IgD-negative memory B cell (primary cell): ENCODE measurements at regions not wholly inside any gene's neighbourhood (a gene's known extent, or its start where the extent isn't known, plus 50 kb on each side); places are given as distances from the start of the nearest gene placed in this dataset.

Experiments used
- H3K27ac Mint-ChIP-seq, 3 donors: one replicate each; pipeline ENCODE4 v1.8.0; 2020 to 2022; ENCODE audit warnings: mild to moderate bottlenecking in 3 of 3, mixed read lengths in 3 of 3, moderate library complexity in 1 of 3
- H3K27me3 Mint-ChIP-seq: one replicate; pipeline ENCODE4 v1.8.0; 2021; ENCODE audit warnings: mixed read lengths
- H3K36me3 Mint-ChIP-seq: one replicate; pipeline ENCODE4 v1.8.0; 2020; ENCODE audit warnings: mild to moderate bottlenecking, mixed read lengths
- H3K4me1 Mint-ChIP-seq, 3 donors: one replicate each; pipeline ENCODE4 v1.8.0; 2020 to 2022; ENCODE audit warnings: mixed read lengths in 3 of 3, mild to moderate bottlenecking in 1 of 3
- H3K4me3 Mint-ChIP-seq, 4 donors: one replicate each; pipeline ENCODE4 v1.8.0; 2020 to 2022; ENCODE audit warnings: mild to moderate bottlenecking in 4 of 4, mixed read lengths in 4 of 4, moderate library complexity in 3 of 4
- H3K9me3 Mint-ChIP-seq, 3 donors: one replicate each; pipeline ENCODE4 v1.8.0; 2020 to 2021; ENCODE audit warnings: mixed read lengths in 3 of 3, mild to moderate bottlenecking in 1 of 3

DNA sequence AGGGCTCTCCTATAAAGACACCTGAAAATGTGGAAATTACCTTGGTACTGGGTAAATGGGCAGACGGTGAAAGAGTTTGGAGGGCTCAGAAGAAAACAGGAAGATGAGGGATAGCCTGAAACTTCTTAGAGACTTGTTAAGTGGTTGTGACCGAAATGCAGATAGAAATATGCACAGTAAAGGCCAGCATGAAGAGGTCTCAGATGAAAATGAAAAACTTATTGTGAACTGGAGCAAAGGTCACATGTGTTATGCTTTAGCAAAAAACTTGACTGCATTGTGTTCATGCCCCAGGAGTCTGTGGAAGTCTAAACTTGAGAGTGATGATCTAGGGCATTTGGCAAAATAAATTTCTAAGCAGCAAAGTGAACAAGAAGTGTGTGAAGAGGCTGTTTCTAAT is 137.1 kb downstream of the CBLN2 start:
- Mint-ChIP-seq H3K9me3 (peaks cover 6 to 20% (median 8%) of the 10 kb centered on the region in 3 donors), H3K36me3 (peaks cover 2% of the 10 kb centered on the region), H3K4me1 (no peaks in the 10 kb centered on the region), H3K4me3 (no peak overlapping the region), H3K27me3 (no peaks in the 10 kb centered on the region), H3K27ac (no peak overlapping the region)

DNA sequence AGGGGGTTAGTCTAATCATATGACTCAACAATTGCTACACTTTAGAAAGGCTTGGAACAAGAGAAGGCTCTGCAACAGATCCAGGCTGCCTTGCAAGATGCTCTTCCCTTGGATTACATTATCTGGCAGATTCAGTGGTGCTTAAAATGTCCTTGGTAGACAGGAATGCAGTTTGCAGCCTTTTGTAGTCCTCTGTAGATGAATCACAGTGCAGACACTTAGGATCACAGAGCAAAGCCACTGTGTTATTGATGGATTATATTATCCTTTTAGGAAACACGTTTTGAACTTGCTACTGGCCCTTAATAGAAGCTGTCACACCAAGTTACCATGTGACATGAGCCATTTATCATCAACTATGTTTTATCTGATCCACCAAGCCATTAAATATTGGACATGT is 152.2 kb downstream of the CBLN2 start:
- H3K27ac Mint-ChIP-seq = no peak overlapping the region
- H3K4me1 Mint-ChIP-seq = peaks cover 0 to 2% (median 0%) of the 10 kb centered on the region in 3 donors
- H3K36me3 Mint-ChIP-seq = peaks cover 2% of the 10 kb centered on the region
- H3K9me3 Mint-ChIP-seq = peaks cover 0 to 3% (median 0%) of the 10 kb centered on the region in 3 donors
- no peak overlapping the region for H3K4me3 Mint-ChIP-seq
- H3K27me3 Mint-ChIP-seq = peaks cover 2% of the 10 kb centered on the region

DNA sequence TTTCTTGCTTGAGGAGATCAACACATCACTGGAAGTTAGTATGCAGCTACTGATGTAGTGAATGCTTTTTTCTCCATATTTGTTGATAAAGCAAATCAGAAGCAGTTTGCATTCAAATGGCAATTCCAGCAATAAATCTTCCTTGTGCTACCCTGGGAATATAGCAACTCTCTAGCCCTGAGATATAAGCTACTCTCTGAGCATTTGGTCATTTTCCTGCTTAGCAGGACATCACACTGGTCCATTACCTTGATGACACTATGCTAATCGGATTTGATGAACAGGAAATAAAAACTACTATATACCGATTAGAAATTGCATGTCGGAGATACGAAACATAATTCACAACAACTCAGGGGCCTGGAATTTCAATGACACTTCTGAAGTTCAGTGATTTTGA is 152.7 kb downstream of the CBLN2 start:
- no peak overlapping the region for H3K4me3 Mint-ChIP-seq
- peaks cover 0 to 2% (median 0%) of the 10 kb centered on the region in 3 donors for H3K4me1 Mint-ChIP-seq

GRCh38 chr18:72378016-72378415 is 166.1 kb downstream of the CBLN2 start:
- peaks cover 0 to 7% (median under 1%) of the 10 kb centered on the region in 3 donors for H3K9me3 Mint-ChIP-seq
- no peaks in the 10 kb centered on the region for H3K36me3 Mint-ChIP-seq
- H3K27me3 Mint-ChIP-seq = no peaks in the 10 kb centered on the region
- H3K4me3 Mint-ChIP-seq = no peak overlapping the region
- H3K27ac Mint-ChIP-seq = no peak overlapping the region
- H3K4me1 Mint-ChIP-seq = no peaks in the 10 kb centered on the region

More for the DNA sequence above, 152.7 kb downstream of the CBLN2 start:
- Mint-ChIP-seq H3K36me3 (peaks cover 2% of the 10 kb centered on the region), H3K27me3 (peaks cover 2% of the 10 kb centered on the region), H3K27ac (no peak overlapping the region), H3K9me3 (peaks cover 0 to 3% (median 0%) of the 10 kb centered on the region in 3 donors)

- no peaks in the 10 kb centered on the region for H3K36me3 Mint-ChIP-seq
- H3K4me3 Mint-ChIP-seq = no peak overlapping the region
- no peaks in the 10 kb centered on the region for H3K27me3 Mint-ChIP-seq
- no peaks in the 10 kb centered on the region for H3K4me1 Mint-ChIP-seq
- peaks cover 3 to 11% (median 4%) of the 10 kb centered on the region in 3 donors for H3K9me3 Mint-ChIP-seq
- H3K27ac Mint-ChIP-seq = no peak overlapping the region
These were observed 167.9 kb downstream of the CBLN2 start for GRCh38 chr18:72376256-72376655.

GRCh38 chr18:72375618-72376017 is 168.5 kb downstream of the CBLN2 start:
- Mint-ChIP-seq H3K27ac (no peak overlapping the region), H3K27me3 (no peaks in the 10 kb centered on the region), H3K4me1 (no peaks in the 10 kb centered on the region), H3K9me3 (peaks cover 4 to 11% (median 4%) of the 10 kb centered on the region in 3 donors), H3K4me3 (no peak overlapping the region), H3K36me3 (no peaks in the 10 kb centered on the region)

DNA sequence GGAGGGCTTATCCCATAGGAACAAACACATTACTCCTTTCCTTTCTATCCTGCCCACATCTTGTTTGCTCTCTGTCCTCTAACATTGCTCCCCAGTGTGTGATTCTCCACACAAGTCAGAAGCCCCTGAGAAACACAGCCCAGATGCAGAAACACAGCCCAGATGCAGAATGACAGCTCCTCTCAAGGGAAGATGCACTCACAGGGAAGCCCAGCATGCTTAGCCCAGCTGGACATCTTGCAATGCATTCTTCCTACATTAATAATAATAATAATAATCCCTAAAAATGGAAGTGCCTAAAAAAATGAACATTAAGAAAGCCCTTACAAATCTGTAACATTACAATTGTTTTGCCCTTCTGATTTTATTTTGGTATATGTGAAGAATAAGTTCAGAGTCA is 172.1 kb downstream of the CBLN2 start:
- H3K27ac Mint-ChIP-seq = no peak overlapping the region
- no peaks in the 10 kb centered on the region for H3K36me3 Mint-ChIP-seq
- H3K4me1 Mint-ChIP-seq = no peaks in the 10 kb centered on the region
- no peaks in the 10 kb centered on the region for H3K27me3 Mint-ChIP-seq
- no peak overlapping the region for H3K4me3 Mint-ChIP-seq
- peaks cover 4 to 17% (median 11%) of the 10 kb centered on the region in 3 donors for H3K9me3 Mint-ChIP-seq

DNA sequence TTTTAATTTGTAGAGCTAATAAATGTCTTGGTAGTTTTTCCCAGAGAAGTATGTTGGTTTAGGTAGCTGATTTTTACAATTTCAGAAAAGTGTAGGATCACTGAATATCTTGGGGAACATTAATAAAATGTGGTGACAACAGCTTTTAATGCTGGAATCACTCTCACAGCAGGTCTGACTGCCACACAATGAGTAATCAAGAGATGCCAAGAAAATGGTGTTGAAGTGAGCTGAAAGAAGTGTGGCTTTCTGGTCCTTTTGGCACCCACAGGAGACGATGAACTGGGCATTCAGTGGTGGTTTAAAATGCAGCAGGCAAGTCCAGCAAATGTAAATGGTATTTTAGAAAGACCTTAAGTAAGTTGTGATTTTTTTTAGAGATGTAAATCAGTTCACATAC is 175.8 kb downstream of the CBLN2 start:
- Mint-ChIP-seq H3K4me1 (no peaks in the 10 kb centered on the region), H3K9me3 (peaks cover 4 to 17% (median 11%) of the 10 kb centered on the region in 3 donors), H3K27ac (no peak overlapping the region), H3K36me3 (no peaks in the 10 kb centered on the region), H3K27me3 (no peaks in the 10 kb centered on the region), H3K4me3 (no peak overlapping the region)

DNA sequence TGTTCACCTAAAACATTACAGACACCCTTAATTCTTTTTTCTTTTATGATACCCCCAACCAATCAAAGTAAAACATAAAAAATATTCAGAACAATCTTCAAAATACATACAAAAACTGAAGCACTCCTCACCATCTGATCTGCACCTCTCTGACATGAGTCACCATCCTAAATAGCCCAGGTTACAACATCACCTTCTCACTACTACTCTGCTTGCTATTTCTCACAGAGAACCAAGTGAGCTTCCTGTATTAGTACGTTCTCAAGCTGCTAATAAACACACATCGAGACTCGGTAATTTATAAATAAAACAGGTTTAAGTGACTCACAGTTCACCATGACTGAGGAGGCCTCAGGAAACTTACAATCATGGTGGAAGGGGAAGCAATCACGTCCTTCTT is 183.5 kb downstream of the CBLN2 start:
- Mint-ChIP-seq H3K9me3 (peaks cover 0 to 5% (median 2%) of the 10 kb centered on the region in 3 donors), H3K27me3 (peaks cover 1% of the 10 kb centered on the region)

DNA sequence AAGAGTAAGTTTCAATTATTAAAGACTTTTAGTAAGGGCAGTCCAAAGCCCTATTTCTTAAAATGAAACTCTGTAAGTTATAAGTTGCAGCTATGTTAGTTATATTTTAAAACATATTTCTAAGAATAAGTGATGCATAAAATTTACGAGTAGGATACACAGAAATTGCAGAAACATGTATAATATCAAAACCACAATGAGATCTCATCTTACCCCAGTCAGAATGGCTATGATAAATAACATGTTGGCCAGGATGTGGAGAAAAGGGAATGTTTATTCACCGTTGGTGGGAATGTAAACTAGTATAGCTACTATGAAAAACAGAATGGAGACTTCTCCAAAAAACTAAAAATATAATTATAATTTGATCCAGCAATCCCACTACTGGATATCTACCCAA is 201.2 kb downstream of the CBLN2 start:
- Mint-ChIP-seq H3K4me3 (no peak overlapping the region), H3K9me3 (peaks cover 0 to 2% (median 2%) of the 10 kb centered on the region in 3 donors), H3K27me3 (no peaks in the 10 kb centered on the region), H3K36me3 (no peaks in the 10 kb centered on the region), H3K4me1 (peaks cover 0 to 2% (median 0%) of the 10 kb centered on the region in 3 donors), H3K27ac (no peak overlapping the region)

More for the DNA sequence above, 183.5 kb downstream of the CBLN2 start:
- Mint-ChIP-seq H3K27ac (no peak overlapping the region), H3K36me3 (no peaks in the 10 kb centered on the region), H3K4me1 (peaks cover 0 to 2% (median 0%) of the 10 kb centered on the region in 3 donors), H3K4me3 (no peak overlapping the region)

- peaks cover 0 to 4% (median 2%) of the 10 kb centered on the region in 3 donors for H3K9me3 Mint-ChIP-seq
- no peaks in the 10 kb centered on the region for H3K4me1 Mint-ChIP-seq
- H3K36me3 Mint-ChIP-seq = no peaks in the 10 kb centered on the region
- no peak overlapping the region for H3K4me3 Mint-ChIP-seq
- no peaks in the 10 kb centered on the region for H3K27me3 Mint-ChIP-seq
- no peak overlapping the region for H3K27ac Mint-ChIP-seq
These were observed 204.2 kb downstream of the CBLN2 start for GRCh38 chr18:72339976-72340375.

- Mint-ChIP-seq H3K27ac (no peak overlapping the region), H3K27me3 (no peaks in the 10 kb centered on the region), H3K4me3 (no peak overlapping the region), H3K4me1 (no peaks in the 10 kb centered on the region), H3K36me3 (peaks cover 3% of the 10 kb centered on the region), H3K9me3 (peaks cover 0 to 6% (median 3%) of the 10 kb centered on the region in 3 donors)
These were observed 207.4 kb downstream of the CBLN2 start for GRCh38 chr18:72336786-72337185.

DNA sequence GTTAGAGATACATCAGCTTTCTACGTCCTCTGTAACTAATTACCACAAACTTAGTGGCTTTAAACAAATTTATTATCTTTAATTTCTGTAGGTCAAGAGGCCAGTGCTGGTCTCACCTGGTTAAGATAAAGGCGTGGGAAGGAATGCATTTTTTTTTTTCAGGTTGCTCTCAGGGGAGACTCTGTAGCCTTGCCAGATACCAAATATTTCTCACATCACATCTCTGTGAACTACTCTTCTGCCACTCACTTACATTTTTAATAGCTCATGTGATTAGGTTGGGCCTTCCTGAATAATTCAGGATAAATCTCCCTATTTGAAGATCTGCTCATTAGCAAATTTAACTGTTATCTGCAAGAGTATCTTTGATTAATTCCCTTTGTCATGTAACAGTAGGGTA is 214.6 kb downstream of the CBLN2 start:
- no peak overlapping the region for H3K27ac Mint-ChIP-seq
- H3K36me3 Mint-ChIP-seq = peaks cover 3% of the 10 kb centered on the region
- H3K27me3 Mint-ChIP-seq = no peaks in the 10 kb centered on the region
- peaks cover 0 to 4% (median 3%) of the 10 kb centered on the region in 3 donors for H3K9me3 Mint-ChIP-seq
- H3K4me1 Mint-ChIP-seq = peaks cover 0 to 1% (median 0%) of the 10 kb centered on the region in 3 donors
- no peak overlapping the region for H3K4me3 Mint-ChIP-seq

DNA sequence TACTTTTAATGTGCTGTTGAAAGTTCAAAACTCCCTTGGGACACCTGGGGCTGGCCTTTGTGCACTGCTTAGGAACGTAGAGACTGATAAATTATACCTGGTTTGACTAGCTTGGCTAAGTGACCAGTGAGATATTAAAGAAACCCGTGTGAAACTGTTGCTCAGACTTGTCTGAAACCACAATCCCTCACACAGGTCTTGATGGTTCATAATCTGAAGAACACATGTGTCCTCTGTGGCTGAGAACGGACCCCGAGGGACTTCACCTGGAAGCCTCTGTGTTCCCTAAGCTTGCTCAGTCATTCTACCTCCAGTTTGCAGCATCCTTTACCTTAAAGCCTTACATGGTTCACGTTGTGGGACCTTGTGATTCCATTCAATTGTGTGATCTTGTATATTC is 218.8 kb downstream of the CBLN2 start:
- Mint-ChIP-seq H3K4me3 (no peak overlapping the region), H3K27me3 (no peaks in the 10 kb centered on the region), H3K27ac (no peak overlapping the region), H3K36me3 (no peaks in the 10 kb centered on the region), H3K4me1 (peaks cover 0 to 1% (median 0%) of the 10 kb centered on the region in 3 donors), H3K9me3 (no peaks in the 10 kb centered on the region)

DNA sequence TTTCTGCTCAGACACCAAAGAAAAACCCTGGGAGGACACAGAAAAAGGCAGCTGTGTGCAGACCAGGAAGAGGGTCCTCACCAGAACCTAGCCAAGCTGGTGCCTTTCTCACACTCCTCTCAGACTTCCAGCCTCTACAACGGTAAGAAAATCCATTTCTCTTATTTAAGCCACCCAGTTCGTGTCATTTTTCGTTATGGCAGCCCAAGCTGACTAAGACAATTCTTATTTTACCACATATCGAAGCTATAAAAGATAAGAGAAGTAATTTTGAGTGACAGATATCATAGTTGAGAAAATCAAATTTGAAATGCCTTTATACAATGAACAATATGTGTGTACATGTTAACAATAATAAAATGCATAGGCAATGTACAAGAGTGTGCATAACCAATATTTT is 219.5 kb downstream of the CBLN2 start:
- H3K4me1 Mint-ChIP-seq = peaks cover 0 to 1% (median 0%) of the 10 kb centered on the region in 3 donors
- no peaks in the 10 kb centered on the region for H3K36me3 Mint-ChIP-seq
- no peaks in the 10 kb centered on the region for H3K9me3 Mint-ChIP-seq
- no peak overlapping the region for H3K27ac Mint-ChIP-seq
- H3K4me3 Mint-ChIP-seq = no peak overlapping the region
- H3K27me3 Mint-ChIP-seq = no peaks in the 10 kb centered on the region

DNA sequence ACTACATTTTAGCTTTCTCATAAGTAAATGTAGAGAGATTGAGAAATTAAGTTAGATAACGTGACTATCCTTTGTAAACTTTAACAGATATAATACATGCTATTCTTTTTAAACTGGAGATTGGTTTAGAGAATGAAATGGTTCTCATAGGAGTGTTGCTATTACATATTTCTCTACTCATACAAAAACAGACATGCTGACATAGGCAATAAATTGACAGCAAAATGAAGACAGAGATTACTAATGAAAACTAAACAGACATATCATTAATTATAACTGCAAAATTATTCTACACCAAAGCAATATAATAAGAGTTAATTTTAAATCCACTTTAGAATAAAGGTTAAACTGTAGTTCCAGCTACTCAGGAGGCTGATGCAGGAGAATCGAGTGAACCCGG is 227.6 kb downstream of the CBLN2 start:
- no peak overlapping the region for H3K4me3 Mint-ChIP-seq
- H3K4me1 Mint-ChIP-seq = no peaks in the 10 kb centered on the region
- no peak overlapping the region for H3K27ac Mint-ChIP-seq
- peaks cover 0 to 7% (median 2%) of the 10 kb centered on the region in 3 donors for H3K9me3 Mint-ChIP-seq
- no peaks in the 10 kb centered on the region for H3K27me3 Mint-ChIP-seq
- H3K36me3 Mint-ChIP-seq = peaks cover 2% of the 10 kb centered on the region
